ENCODE measurements at regions not wholly inside any gene's neighbourhood (a gene's known extent, or its start where the extent isn't known, plus 50 kb on each side); places are given as distances from the start of the nearest gene placed in this dataset.

DNA sequence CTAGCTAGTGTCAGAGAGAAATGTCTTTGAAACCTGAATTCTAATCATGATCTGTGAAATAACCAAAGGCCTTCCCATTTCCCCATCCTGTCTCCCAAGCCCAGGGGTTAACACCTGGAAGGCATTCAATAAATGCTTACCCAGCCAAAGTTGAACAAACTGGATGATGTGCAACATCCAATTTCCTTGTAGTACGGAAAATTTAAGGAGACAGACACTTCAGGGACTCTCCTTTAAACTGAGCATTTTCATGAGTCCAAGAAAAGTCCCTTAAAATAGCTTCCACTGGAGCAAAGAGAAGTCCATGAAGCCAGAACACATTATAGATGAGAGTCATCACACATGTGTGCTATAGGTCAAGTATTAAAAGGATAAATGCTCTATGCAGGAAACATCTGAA is 271.2 kb downstream of the RAB28 start:
- TF ChIP-seq, protein P1, sequence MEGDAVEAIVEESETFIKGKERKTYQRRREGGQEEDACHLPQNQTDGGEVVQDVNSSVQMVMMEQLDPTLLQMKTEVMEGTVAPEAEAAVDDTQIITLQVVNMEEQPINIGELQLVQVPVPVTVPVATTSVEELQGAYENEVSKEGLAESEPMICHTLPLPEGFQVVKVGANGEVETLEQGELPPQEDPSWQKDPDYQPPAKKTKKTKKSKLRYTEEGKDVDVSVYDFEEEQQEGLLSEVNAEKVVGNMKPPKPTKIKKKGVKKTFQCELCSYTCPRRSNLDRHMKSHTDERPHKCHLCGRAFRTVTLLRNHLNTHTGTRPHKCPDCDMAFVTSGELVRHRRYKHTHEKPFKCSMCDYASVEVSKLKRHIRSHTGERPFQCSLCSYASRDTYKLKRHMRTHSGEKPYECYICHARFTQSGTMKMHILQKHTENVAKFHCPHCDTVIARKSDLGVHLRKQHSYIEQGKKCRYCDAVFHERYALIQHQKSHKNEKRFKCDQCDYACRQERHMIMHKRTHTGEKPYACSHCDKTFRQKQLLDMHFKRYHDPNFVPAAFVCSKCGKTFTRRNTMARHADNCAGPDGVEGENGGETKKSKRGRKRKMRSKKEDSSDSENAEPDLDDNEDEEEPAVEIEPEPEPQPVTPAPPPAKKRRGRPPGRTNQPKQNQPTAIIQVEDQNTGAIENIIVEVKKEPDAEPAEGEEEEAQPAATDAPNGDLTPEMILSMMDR (IDR thresholded peaks at IDR 0.05) = no peak
- no peak for TF ChIP-seq EZH2 (IDR thresholded peaks at IDR 0.05; ENCODE audit: borderline replicate concordance, insufficient read depth, low read depth, low read length, poor library complexity, severe bottlenecking)

Data from B cell (primary cell).